ENCODE measurements at regions not wholly inside any gene's neighbourhood (a gene's known extent, or its start where the extent isn't known, plus 50 kb on each side); places are given as distances from the start of the nearest gene placed in this dataset.

- ATAC-seq: no peak
- ChIA-PET SMC1A (ENCODE audit: uncharacterized antibody, unreplicated experiment) (interaction anchor here (0.6 to 2.9 kb wide), 15 partner anchors 10 to 304 kb away, joined by 3 to 9 read pairs (median 3); partner anchors contain the start of gene PLEKHG1), RAD21 (ENCODE audit: unreplicated experiment) (interaction anchor here (1.2 to 1.9 kb wide), 2 partner anchors 42 to 124 kb away, joined by 3 to 4 read pairs; no protein-coding TSS in a partner anchor), CTCF (interaction anchor here (0.7 to 2.2 kb wide), 6 partner anchors 19 to 304 kb away, joined by 3 to 6 read pairs (median 3); no protein-coding TSS in a partner anchor), POLR2A (no interaction called here)
- no TSS peak for BruUV-seq (replicated peaks)
- WGBS (ENCODE audit: insufficient coverage, insufficient replicate concordance, low lambda C conversion rate, missing lambda C conversion rate): 74% methylated on average over 9 of the region's 9 CpGs
- no peaks in the 10 kb centered on the region for H3K27me3 ChIP-seq (replicated peaks in 1 of 2; ENCODE audit: control insufficient read depth in 2 of 2, insufficient read depth in 2 of 2, low read length in 1 of 2)
- no peaks in the 10 kb centered on the region for H3K36me3 ChIP-seq (ENCODE audit: control insufficient read depth in 2 of 2, insufficient read depth in 2 of 2, low read length in 1 of 2)
- H3K9me3 ChIP-seq (replicated peaks; ENCODE audit: control insufficient read depth, insufficient read depth, low read length): no peaks in the 10 kb centered on the region
- H3K4me3 ChIP-seq: no peak overlapping the region
- no peak overlapping the region for H3K4me2 ChIP-seq (ENCODE audit: control insufficient read depth, insufficient read depth)
- no peak for DNase-seq (ENCODE audit: low read depth, low spot score)
- no peaks in the 10 kb centered on the region for H4K20me1 ChIP-seq (ENCODE audit: control insufficient read depth, insufficient read depth)
- H3K4me1 ChIP-seq (ENCODE audit: control insufficient read depth, insufficient read depth, low read length): peaks cover 19% of the 10 kb centered on the region
- no peak overlapping the region for H3K9ac ChIP-seq (ENCODE audit: control insufficient read depth, insufficient read depth, low read length)
- TF ChIP-seq POU2F2 (IDR thresholded peaks at IDR 0.05; ENCODE audit: borderline replicate concordance, low read depth, low read length) (0 out of 3 replicates have a peak, but pooled peaks have one; percentile 15), EGR1 (IDR thresholded peaks at IDR 0.05; ENCODE audit: borderline replicate concordance in 1 of 2, low read depth in 2 of 2, low read length in 2 of 2) (no peak)
- intact Hi-C loops (cut with micrococcal nuclease; ENCODE audit: unreplicated experiment): loop anchor here (1.0 kb wide), 1 partner anchor 11 kb away; no protein-coding TSS in a partner anchor
- H3K79me2 ChIP-seq (ENCODE audit: control insufficient read depth, insufficient read depth, low read length): no peaks in the 10 kb centered on the region; the same call in 1 of the 2 replicates
- peak; percentile 47 for FAIRE-seq
- H3K27ac ChIP-seq (ENCODE audit: control insufficient read depth, insufficient read depth): no peak overlapping the region
- in situ Hi-C loops (cut with MboI): no loop called here
- no peak overlapping the region for H2AFZ ChIP-seq (ENCODE audit: control insufficient read depth, low read depth, low read length)
Measured at GRCh38 chr6:150722614-150723344, 123.1 kb downstream of the PLEKHG1 start.

- Histone ChIP-seq H3K4me3 (no peak overlapping the region), H2AFZ (ENCODE audit: control insufficient read depth, low read depth, low read length) (no peak overlapping the region)
- TF ChIP-seq RCOR1 (conservative IDR thresholded peaks at IDR 0.05; ENCODE audit: low read depth, low read length) (no peak), CTCF (IDR thresholded peaks at IDR 0.05 in 2 of 3, conservative IDR thresholded peaks at IDR 0.05 in 1 of 3; ENCODE audit: control insufficient read depth in 2 of 3, extremely low read depth in 1 of 3, insufficient read depth in 1 of 3, low read depth in 3 of 3, low read length in 3 of 3) (no peak), TARDBP (IDR thresholded peaks at IDR 0.05; ENCODE audit: borderline replicate concordance) (no peak), MLLT1 (IDR thresholded peaks at IDR 0.05) (no peak), RB1 (IDR thresholded peaks at IDR 0.05; ENCODE audit: borderline replicate concordance) (no peak), SIX5 (IDR thresholded peaks at IDR 0.05; ENCODE audit: low read depth, low read length, severe bottlenecking) (no peak), MEF2A (IDR thresholded peaks at IDR 0.05; ENCODE audit: insufficient read depth, low read depth, low read length) (no peak)
Measured at GRCh38 chr6:150723345-150723658, 123.6 kb downstream of the PLEKHG1 start.

More at GRCh38 chr6:150723345-150723658, 123.6 kb downstream of the PLEKHG1 start:
- Histone ChIP-seq H3K9me3 (replicated peaks; ENCODE audit: control insufficient read depth, insufficient read depth, low read length) (no peaks in the 10 kb centered on the region), H3K4me1 (ENCODE audit: control insufficient read depth, insufficient read depth, low read length) (peaks cover 19% of the 10 kb centered on the region), H3K27me3 (replicated peaks in 1 of 2; ENCODE audit: control insufficient read depth in 2 of 2, insufficient read depth in 2 of 2, low read length in 1 of 2) (no peaks in the 10 kb centered on the region), H3K9ac (ENCODE audit: control insufficient read depth, insufficient read depth, low read length) (no peak overlapping the region), H3K27ac (ENCODE audit: control insufficient read depth, insufficient read depth) (no peak overlapping the region), H3K4me2 (ENCODE audit: control insufficient read depth, insufficient read depth) (no peak overlapping the region), H4K20me1 (ENCODE audit: control insufficient read depth, insufficient read depth) (no peaks in the 10 kb centered on the region), H3K79me2 (ENCODE audit: control insufficient read depth, insufficient read depth, low read length) (no peaks in the 10 kb centered on the region; the same call in 1 of the 2 replicates), H3K36me3 (ENCODE audit: control insufficient read depth in 2 of 2, insufficient read depth in 2 of 2, low read length in 1 of 2) (no peaks in the 10 kb centered on the region)
- ChIA-PET CTCF (interaction anchor here (0.8 to 2.2 kb wide), 5 partner anchors 19 to 305 kb away, joined by 3 to 6 read pairs (median 3); no protein-coding TSS in a partner anchor), RAD21 (ENCODE audit: unreplicated experiment) (interaction anchor here (1.2 to 1.9 kb wide), 2 partner anchors 42 to 124 kb away, joined by 3 to 4 read pairs; no protein-coding TSS in a partner anchor), SMC1A (ENCODE audit: uncharacterized antibody, unreplicated experiment) (interaction anchor here (0.6 to 2.9 kb wide), 15 partner anchors 10 to 305 kb away, joined by 3 to 9 read pairs (median 3); partner anchors contain the start of gene PLEKHG1), POLR2A (no interaction called here)
- intact Hi-C loops (cut with micrococcal nuclease; ENCODE audit: unreplicated experiment): loop anchor here (1.0 kb wide), 1 partner anchor 10 kb away; no protein-coding TSS in a partner anchor
- in situ Hi-C loops (cut with MboI): no loop called here
- ATAC-seq (no peak), FAIRE-seq (no peak), DNase-seq (ENCODE audit: low read depth, low spot score) (no peak)
- BruUV-seq (replicated peaks): no TSS peak

All from GM12878 (cell line).